ENCODE measurements at regions not wholly inside any gene's neighbourhood (a gene's known extent, or its start where the extent isn't known, plus 50 kb on each side); places are given as distances from the start of the nearest gene placed in this dataset.
"Not testable (repeated sequence)": the region's sequence is repeated elsewhere in the genome, so short reads cannot be mapped to it uniquely, and the experiment has no call there.

DNA sequence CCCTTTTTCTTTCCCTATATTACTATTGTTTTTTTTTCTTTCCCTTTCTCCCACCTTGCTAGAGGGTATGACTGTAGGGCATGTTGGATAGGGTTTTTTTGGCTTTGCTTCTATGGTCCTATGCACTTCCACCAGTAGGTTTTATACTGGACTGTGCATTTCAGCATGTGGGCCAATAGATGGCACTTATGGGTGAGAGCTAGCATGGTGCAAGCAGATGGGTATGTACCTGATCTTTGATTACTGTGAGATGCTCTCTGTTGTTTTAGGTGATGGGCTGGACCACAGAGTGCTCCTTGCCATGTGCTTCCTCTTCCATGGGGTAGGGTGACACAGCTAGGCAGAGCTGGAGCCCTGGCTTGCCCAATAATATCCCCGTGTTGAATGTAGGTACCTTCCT, 128.5 kb upstream of the CHD6 start:
- H3K27me3 ChIP-seq = no peaks in the 10 kb centered on the region
- no peak for DNase-seq
- TF ChIP-seq, protein P1, sequence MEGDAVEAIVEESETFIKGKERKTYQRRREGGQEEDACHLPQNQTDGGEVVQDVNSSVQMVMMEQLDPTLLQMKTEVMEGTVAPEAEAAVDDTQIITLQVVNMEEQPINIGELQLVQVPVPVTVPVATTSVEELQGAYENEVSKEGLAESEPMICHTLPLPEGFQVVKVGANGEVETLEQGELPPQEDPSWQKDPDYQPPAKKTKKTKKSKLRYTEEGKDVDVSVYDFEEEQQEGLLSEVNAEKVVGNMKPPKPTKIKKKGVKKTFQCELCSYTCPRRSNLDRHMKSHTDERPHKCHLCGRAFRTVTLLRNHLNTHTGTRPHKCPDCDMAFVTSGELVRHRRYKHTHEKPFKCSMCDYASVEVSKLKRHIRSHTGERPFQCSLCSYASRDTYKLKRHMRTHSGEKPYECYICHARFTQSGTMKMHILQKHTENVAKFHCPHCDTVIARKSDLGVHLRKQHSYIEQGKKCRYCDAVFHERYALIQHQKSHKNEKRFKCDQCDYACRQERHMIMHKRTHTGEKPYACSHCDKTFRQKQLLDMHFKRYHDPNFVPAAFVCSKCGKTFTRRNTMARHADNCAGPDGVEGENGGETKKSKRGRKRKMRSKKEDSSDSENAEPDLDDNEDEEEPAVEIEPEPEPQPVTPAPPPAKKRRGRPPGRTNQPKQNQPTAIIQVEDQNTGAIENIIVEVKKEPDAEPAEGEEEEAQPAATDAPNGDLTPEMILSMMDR (IDR thresholded peaks at IDR 0.05) = no peak
- TF ChIP-seq POLR2A (IDR thresholded peaks at IDR 0.05) = no peak
- no peaks in the 10 kb centered on the region for H3K4me1 ChIP-seq
- WGBS, 2 donors = 86 to 88% methylated on average over 1 of the region's 1 CpG
- no peak overlapping the region for H3K4me3 ChIP-seq
- no peak overlapping the region for H3K27ac ChIP-seq
- no peaks in the 10 kb centered on the region for H3K36me3 ChIP-seq (ENCODE audit: low read depth, missing control alignments)
- intact Hi-C loops (cut with DNase I; ENCODE audit: low total_unique reads) = no loop called here
- no peaks in the 10 kb centered on the region for H3K9me3 ChIP-seq

DNA sequence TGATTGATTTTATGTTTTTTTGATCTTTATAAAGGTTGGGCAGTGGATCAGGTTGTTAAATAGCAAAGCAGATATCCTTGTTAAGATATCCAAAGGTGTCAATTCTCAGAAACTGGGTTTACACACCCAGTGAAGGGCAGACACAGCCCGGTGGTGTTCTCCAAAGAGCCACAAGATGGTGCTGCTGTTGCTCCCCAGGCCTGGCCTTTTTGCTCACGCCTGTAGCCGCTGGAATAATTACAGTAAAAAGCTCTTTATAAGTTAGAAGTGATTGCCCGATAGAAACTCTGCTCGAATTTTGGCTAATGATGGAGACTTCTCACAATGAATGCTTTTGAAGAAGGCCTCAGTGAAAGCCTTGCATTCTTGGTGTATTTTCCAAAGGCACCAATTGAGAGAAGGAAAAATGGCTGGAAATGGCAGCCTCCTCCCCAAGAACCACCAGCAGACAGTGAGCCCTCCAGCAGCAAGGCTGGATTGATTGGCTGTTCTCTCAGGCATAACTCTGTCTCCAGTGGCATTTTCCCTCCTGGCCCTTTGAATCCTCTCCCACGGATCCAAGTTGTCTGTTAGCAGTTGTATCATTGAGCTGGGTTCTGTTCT, 120.5 kb upstream of the CHD6 start:
- Histone ChIP-seq H3K27me3 (no peaks in the 10 kb centered on the region), H3K4me3 (no peak overlapping the region), H3K4me1 (no peaks in the 10 kb centered on the region), H3K27ac (no peak overlapping the region), H3K9me3 (no peaks in the 10 kb centered on the region), H3K36me3 (ENCODE audit: low read depth, missing control alignments) (no peaks in the 10 kb centered on the region)
- intact Hi-C loops (cut with DNase I; ENCODE audit: low total_unique reads) = no loop called here
- 15 to 32% methylated on average over 6 of the region's 6 CpGs for WGBS, 2 donors
- peak; percentile 62 for DNase-seq
- TF ChIP-seq, protein P1 (IDR thresholded peaks at IDR 0.05) = peak; percentile 40 to 75 (median 68)
- TF ChIP-seq POLR2A (IDR thresholded peaks at IDR 0.05) = no peak

DNA sequence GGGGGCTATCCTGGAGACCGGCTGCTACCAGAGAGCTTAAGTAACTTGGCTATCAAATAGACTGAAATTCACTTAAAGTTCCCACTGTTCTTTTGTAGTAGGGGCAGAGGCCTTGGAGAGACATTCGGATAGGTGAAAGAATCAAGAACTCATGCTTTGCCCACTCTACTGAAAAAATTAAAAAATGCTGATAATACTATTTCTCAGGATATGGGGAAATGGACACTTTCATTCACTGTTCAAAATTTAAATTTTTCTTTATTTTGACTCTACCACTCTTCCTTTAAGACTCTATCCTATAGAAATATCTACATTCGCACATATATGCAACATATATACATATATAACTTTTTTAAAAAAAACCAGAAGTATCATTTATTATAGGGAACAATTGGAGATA, 117.8 kb upstream of the CHD6 start:
- Histone ChIP-seq H3K9me3 (no peaks in the 10 kb centered on the region), H3K4me3 (no peak overlapping the region), H3K27me3 (no peaks in the 10 kb centered on the region), H3K27ac (no peak overlapping the region), H3K4me1 (no peaks in the 10 kb centered on the region), H3K36me3 (ENCODE audit: low read depth, missing control alignments) (no peaks in the 10 kb centered on the region)
- no peak for TF ChIP-seq POLR2A (IDR thresholded peaks at IDR 0.05)
- TF ChIP-seq, protein P1 (IDR thresholded peaks at IDR 0.05) = no peak
- WGBS, 2 donors = 92 to 93% methylated on average over 3 of the region's 3 CpGs
- DNase-seq = no peak
- intact Hi-C loops (cut with DNase I; ENCODE audit: low total_unique reads) = no loop called here

DNA sequence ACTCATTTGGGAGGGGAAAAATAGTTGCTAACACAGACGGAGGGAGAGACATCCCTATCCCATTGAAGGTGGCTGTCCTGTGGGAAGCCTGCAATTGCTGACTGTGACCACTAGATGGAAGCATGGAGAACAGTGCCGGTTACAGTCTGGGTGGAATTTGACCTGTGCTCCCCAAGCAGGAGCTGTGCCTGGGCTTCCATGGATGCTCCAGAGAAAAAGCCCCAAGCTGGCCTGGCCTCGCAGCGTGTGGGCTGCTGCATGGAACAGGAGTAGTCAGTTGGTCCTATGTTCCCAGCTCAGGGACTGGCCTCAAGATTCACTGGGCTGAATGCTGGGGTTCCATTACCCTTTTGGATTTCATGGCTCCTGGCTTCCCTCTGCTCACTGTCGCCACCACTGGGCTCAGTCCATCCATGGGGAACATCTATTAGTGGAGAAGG, 116.3 kb upstream of the CHD6 start:
- Histone ChIP-seq H3K27ac (no peak overlapping the region), H3K4me1 (no peaks in the 10 kb centered on the region), H3K27me3 (no peaks in the 10 kb centered on the region), H3K36me3 (ENCODE audit: low read depth, missing control alignments) (no peaks in the 10 kb centered on the region), H3K4me3 (no peak overlapping the region), H3K9me3 (no peaks in the 10 kb centered on the region)
- 19 to 40% methylated on average over 5 of the region's 5 CpGs for WGBS, 2 donors
- peak; percentile 71 for DNase-seq
- intact Hi-C loops (cut with DNase I; ENCODE audit: low total_unique reads) = no loop called here
- TF ChIP-seq, protein P1 (IDR thresholded peaks at IDR 0.05) = peak in 2 of 3 experiments; percentile 78 to 90
- TF ChIP-seq POLR2A (IDR thresholded peaks at IDR 0.05) = no peak

DNA sequence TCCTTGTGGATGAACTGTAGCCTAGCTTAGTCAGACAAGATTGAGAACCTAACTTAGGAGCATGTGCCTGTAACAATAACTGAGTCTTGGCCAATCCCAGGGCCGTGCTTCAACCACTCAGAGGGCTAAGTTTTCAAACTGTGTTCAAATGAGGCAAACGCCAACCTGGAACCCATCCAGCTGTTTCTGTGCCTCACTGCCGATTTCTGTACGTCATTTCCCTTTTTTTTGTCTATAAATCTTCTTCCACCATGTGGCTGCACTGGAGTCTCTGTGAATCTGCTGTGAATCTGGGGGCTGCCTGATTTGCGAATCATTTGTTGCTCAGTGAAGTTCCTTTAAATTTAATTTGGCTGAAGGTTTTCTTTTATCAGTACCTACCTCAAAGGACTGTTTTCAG, 115.0 kb upstream of the CHD6 start:
- intact Hi-C loops (cut with DNase I; ENCODE audit: low total_unique reads) = no loop called here
- H3K4me1 ChIP-seq = no peaks in the 10 kb centered on the region
- 65% methylated on average over 5 of the region's 5 CpGs for WGBS, 2 donors

DNA sequence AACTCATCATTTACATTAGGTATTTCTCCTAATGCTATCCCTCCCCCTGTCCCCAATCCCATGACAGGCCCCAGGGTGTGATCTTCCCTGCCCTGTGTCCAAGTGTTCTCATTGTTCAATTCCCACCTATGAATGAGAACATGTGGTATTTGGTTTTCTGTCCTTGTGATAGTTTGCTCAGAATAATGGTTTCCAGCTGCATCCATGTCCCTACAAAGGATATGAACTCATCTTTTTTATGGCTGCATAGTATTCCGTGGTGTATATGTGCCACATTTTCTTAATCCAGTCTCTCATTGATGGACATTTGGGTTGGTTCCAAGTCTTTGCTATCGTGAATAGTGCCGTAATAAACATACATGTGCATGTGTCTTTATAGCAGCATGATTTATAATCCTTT, 113.0 kb upstream of the CHD6 start:
- intact Hi-C loops (cut with DNase I; ENCODE audit: low total_unique reads) = not testable (repeated sequence)

More for the DNA sequence above, 115.0 kb upstream of the CHD6 start:
- Histone ChIP-seq H3K4me3 (no peak overlapping the region), H3K9me3 (no peaks in the 10 kb centered on the region), H3K27me3 (no peaks in the 10 kb centered on the region), H3K27ac (no peak overlapping the region), H3K36me3 (ENCODE audit: low read depth, missing control alignments) (no peaks in the 10 kb centered on the region)
- DNase-seq = no peak
- no peak for TF ChIP-seq POLR2A (IDR thresholded peaks at IDR 0.05)
- TF ChIP-seq, protein P1 (IDR thresholded peaks at IDR 0.05) = no peak

DNA sequence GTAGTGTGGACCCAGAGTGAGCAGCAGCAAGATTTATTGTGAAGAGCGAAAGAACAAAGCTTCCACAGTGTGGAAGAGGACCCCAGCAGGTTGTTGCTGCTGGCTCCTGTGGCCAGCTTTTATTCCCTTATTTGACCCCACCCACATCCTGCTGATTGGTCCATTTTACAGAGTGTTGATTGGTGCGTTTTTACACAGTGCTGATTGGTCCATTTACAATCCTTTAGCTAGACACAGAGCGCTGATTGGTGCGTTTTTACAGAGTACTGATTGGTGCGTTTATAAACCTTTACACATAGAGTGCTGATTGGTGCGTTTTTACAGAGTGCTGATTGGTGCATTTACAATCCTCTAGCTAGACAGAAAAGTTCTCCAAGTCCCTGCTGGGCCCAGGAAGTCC, 109.5 kb upstream of the CHD6 start:
- intact Hi-C loops (cut with DNase I; ENCODE audit: low total_unique reads); H3K27ac ChIP-seq; H3K4me1 ChIP-seq; H3K9me3 ChIP-seq; H3K27me3 ChIP-seq; H3K36me3 ChIP-seq (ENCODE audit: low read depth, missing control alignments); H3K4me3 ChIP-seq: not testable (repeated sequence)
- 78 to 84% methylated on average over 6 of the region's 6 CpGs for WGBS, 2 donors
- peak; percentile 16 for DNase-seq

More for the DNA sequence above, 113.0 kb upstream of the CHD6 start:
- H3K27ac ChIP-seq; H3K9me3 ChIP-seq; DNase-seq; H3K36me3 ChIP-seq (ENCODE audit: low read depth, missing control alignments); H3K27me3 ChIP-seq; H3K4me1 ChIP-seq; H3K4me3 ChIP-seq: not testable (repeated sequence)
- WGBS, 2 donors = 88 to 89% methylated on average over 3 of the region's 3 CpGs

Measured in testis (tissue), 2 donors.